ENCODE measurements at regions not wholly inside any gene's neighbourhood (a gene's known extent, or its start where the extent isn't known, plus 50 kb on each side); places are given as distances from the start of the nearest gene placed in this dataset.

DNA sequence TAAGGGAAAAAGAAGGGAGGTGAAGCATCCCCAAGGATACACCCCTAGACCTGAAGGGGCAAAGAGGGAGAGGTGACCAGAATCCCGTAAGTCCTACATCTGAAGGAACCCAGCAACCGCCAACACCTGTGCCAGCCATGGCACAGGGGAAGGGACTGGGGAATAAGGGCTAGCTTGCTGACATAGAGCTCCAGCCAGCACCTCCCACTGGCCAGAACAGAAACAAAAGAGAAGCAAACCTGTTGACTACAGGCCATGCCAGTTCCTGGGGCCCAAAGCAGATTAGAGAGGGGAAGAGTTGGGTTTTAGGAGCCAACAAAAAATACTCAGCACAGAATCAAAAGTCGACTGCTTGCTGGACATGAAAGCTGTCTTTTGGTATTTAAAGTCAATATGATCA, 244.6 kb downstream of the SUCLG1 start:
- no peak for TF ChIP-seq CTCF (IDR thresholded peaks at IDR 0.05)
- TF ChIP-seq POLR2A (IDR thresholded peaks at IDR 0.05): no peak

All from body of pancreas (tissue), 4 donors.